Neural cell (in vitro differentiated cells): ENCODE measurements at regions not wholly inside any gene's neighbourhood (a gene's known extent, or its start where the extent isn't known, plus 50 kb on each side); places are given as distances from the start of the nearest gene placed in this dataset.

Source experiments
- H2AFZ ChIP-seq: fragments of 200-600, 300-800 bp; sonication (generic), shearing (Covaris generic); 2 replicates; pipeline ENCODE4 v1.6.0; 2014; ENCODE audit warnings: low read depth, mild to moderate bottlenecking, antibody characterized with exemption, low read length, moderate library complexity
- H3F3A ChIP-seq: fragments of 200-600 bp; shearing (Covaris generic); 2 replicates; pipeline ENCODE4 v1.6.1; 2016; ENCODE audit warnings: mild to moderate bottlenecking, moderate library complexity, mixed read lengths, antibody characterized with exemption, low read length; ENCODE audit not compliant: insufficient read depth, poor library complexity, severe bottlenecking
- H3K27ac ChIP-seq: fragments of 200-600, 300-800 bp; sonication (generic), shearing (Covaris generic); 2 replicates; pipeline ENCODE4 v1.5.1; 2014; ENCODE audit warnings: mild to moderate bottlenecking, low read length, moderate library complexity
- H3K27me3 ChIP-seq: fragments of 300-800, 200-600 bp; sonication (generic), shearing (Covaris generic); 2 replicates; pipeline ENCODE4 v1.6.0; 2014; ENCODE audit warnings: mild to moderate bottlenecking, low read depth, low read length, moderate library complexity; ENCODE audit not compliant: insufficient read depth
- H3K36me3 ChIP-seq: fragments of 300-800, 200-600 bp; sonication (generic), shearing (Covaris generic); 2 replicates; pipeline ENCODE4 v1.5.1; 2014; ENCODE audit warnings: mild to moderate bottlenecking, antibody characterized with exemption, low read length, moderate library complexity; ENCODE audit not compliant: insufficient read depth
- H3K4me2 ChIP-seq: fragments of 300-800, 200-600 bp; sonication (generic), shearing (Covaris generic); 2 replicates; pipeline ENCODE4 v1.6.0; 2014; ENCODE audit warnings: mild to moderate bottlenecking, low read length
- H3K4me3 ChIP-seq: fragments of 300-800, 200-600 bp; sonication (generic), shearing (Covaris generic); 2 replicates; pipeline ENCODE4 v1.5.1; 2014; ENCODE audit warnings: mild to moderate bottlenecking, low read length, moderate library complexity
- H3K79me2 ChIP-seq: fragments of 200-600 bp; shearing (Covaris generic); replicated peaks from 2 replicates; pipeline ENCODE4 v1.6.0; 2014; ENCODE audit warnings: mild to moderate bottlenecking, low read length, moderate library complexity; ENCODE audit not compliant: insufficient read depth
- H3K9ac ChIP-seq: fragments of 300-800, 200-600 bp; sonication (generic), shearing (Covaris generic); 2 replicates; pipeline ENCODE4 v1.6.1; 2016; ENCODE audit warnings: mild to moderate bottlenecking, low read length, mixed read lengths
- H3K9me2 ChIP-seq: fragments of 200-600 bp; shearing (Covaris generic); 2 replicates; pipeline ENCODE4 v1.6.1; 2016; ENCODE audit warnings: mild to moderate bottlenecking, low read length, mixed read lengths; ENCODE audit not compliant: insufficient read depth
- H3K9me3 ChIP-seq: fragments of 200-600, 300-800 bp; sonication (generic), shearing (Covaris generic); 2 replicates; pipeline ENCODE4 v1.6.1; 2016; ENCODE audit warnings: mild to moderate bottlenecking, mixed run types, low read length, moderate library complexity, mixed read lengths
- H4K20me1 ChIP-seq: fragments of 200-600 bp; shearing (Covaris generic); 2 replicates; pipeline ENCODE4 v1.6.1; 2016; ENCODE audit warnings: mild to moderate bottlenecking, mixed run types; ENCODE audit not compliant: insufficient read depth
- CTCF ChIP-seq: fragments of 450-650 bp; IDR thresholded peaks from 2 replicates; pipeline ENCODE4 v1.5.1; 2014; ENCODE audit warnings: antibody characterized with exemption, mild to moderate bottlenecking, moderate library complexity; ENCODE audit not compliant: poor library complexity, severe bottlenecking
- EP300 ChIP-seq: fragments of 450-650 bp; conservative IDR thresholded peaks from 2 replicates; pipeline ENCODE4 v1.6.1; 2014; ENCODE audit warnings: antibody characterized with exemption, mild to moderate bottlenecking, moderate library complexity; ENCODE audit not compliant: poor library complexity, severe bottlenecking
- EZH2 ChIP-seq: fragments of 200-600, 300-800 bp; shearing (Covaris generic), sonication (generic); IDR thresholded peaks from 2 replicates; pipeline ENCODE4 v1.6.1; 2014; ENCODE audit warnings: antibody characterized with exemption, low read length, borderline replicate concordance, mild to moderate bottlenecking; ENCODE audit not compliant: insufficient read depth, poor library complexity, severe bottlenecking
- MXI1 ChIP-seq: fragments of 450-650 bp; conservative IDR thresholded peaks from 2 replicates; pipeline ENCODE4 v1.6.1; 2014; ENCODE audit warnings: antibody characterized with exemption, mild to moderate bottlenecking; ENCODE audit not compliant: poor library complexity, severe bottlenecking
- POLR2AphosphoS5 ChIP-seq: IDR thresholded peaks from 2 replicates; pipeline ENCODE4 v1.6.1; 2012
- RAD21 ChIP-seq: fragments of 450-650 bp; conservative IDR thresholded peaks from 2 replicates; pipeline ENCODE4 v1.6.1; 2014; ENCODE audit warnings: antibody characterized with exemption, mild to moderate bottlenecking, moderate library complexity
- REST ChIP-seq: IDR thresholded peaks from 2 replicates; pipeline ENCODE4 v1.6.1; 2012; ENCODE audit warnings: borderline replicate concordance
- SMC3 ChIP-seq: fragments of 450-650 bp; conservative IDR thresholded peaks from 2 replicates; pipeline ENCODE4 v1.6.1; 2014; ENCODE audit warnings: antibody characterized with exemption, mild to moderate bottlenecking, moderate library complexity; ENCODE audit not compliant: poor library complexity
- TAF1 ChIP-seq: IDR thresholded peaks from 2 replicates; pipeline ENCODE4 v1.6.1; 2012; ENCODE audit warnings: low read depth

- Histone ChIP-seq H4K20me1 (no peaks in the 10 kb centered on the region), H3K36me3 (no peaks in the 10 kb centered on the region), H3F3A (no peaks in the 10 kb centered on the region), H3K9me3 (peaks cover 2% of the 10 kb centered on the region), H3K27ac (no peak overlapping the region), H3K9ac (no peak overlapping the region), H3K4me2 (no peak overlapping the region), H3K79me2 (no peaks in the 10 kb centered on the region), H3K27me3 (no peaks in the 10 kb centered on the region), H3K9me2 (no peaks in the 10 kb centered on the region), H3K4me3 (no peak overlapping the region), H2AFZ (no peak overlapping the region)
- TF ChIP-seq POLR2AphosphoS5 (no peak), REST (no peak)
Observed at GRCh38 chr20:24357931-24358330, 111.5 kb upstream of the SYNDIG1 start.

GRCh38 chr20:24357177-24357576 is 112.3 kb upstream of the SYNDIG1 start:
- Histone ChIP-seq H3K4me3 (no peak overlapping the region), H2AFZ (no peak overlapping the region), H3K79me2 (no peaks in the 10 kb centered on the region), H3K36me3 (no peaks in the 10 kb centered on the region), H3K4me2 (no peak overlapping the region), H3F3A (no peaks in the 10 kb centered on the region), H4K20me1 (no peaks in the 10 kb centered on the region), H3K9ac (no peak overlapping the region), H3K27ac (no peak overlapping the region), H3K27me3 (no peaks in the 10 kb centered on the region), H3K9me3 (peaks cover 1% of the 10 kb centered on the region), H3K9me2 (no peaks in the 10 kb centered on the region)
- no peak for TF ChIP-seq CTCF
- TF ChIP-seq EP300: no peak
- no peak for TF ChIP-seq TAF1
- no peak for TF ChIP-seq MXI1
- TF ChIP-seq EZH2: no peak
- TF ChIP-seq POLR2AphosphoS5: no peak
- no peak for TF ChIP-seq RAD21
- TF ChIP-seq REST: no peak
- TF ChIP-seq SMC3: no peak
